ENCODE measurements at regions not wholly inside any gene's neighbourhood (a gene's known extent, or its start where the extent isn't known, plus 50 kb on each side); places are given as distances from the start of the nearest gene placed in this dataset.

- H3K27ac ChIP-seq (ENCODE audit: low read depth in 1 of 2, low read length in 2 of 2) = no peak overlapping the region
- WGBS, 2 donors = 79 to 85% methylated on average over 3 of the region's 3 CpGs
- no peaks in the 10 kb centered on the region for H3K4me1 ChIP-seq (ENCODE audit: control insufficient read depth in 1 of 2, insufficient read depth in 2 of 2, low read length in 2 of 2)
- H3K36me3 ChIP-seq (ENCODE audit: control insufficient read depth in 1 of 2, insufficient read depth in 2 of 2, low read length in 1 of 2) = no peaks in the 10 kb centered on the region
- H3K9me3 ChIP-seq (ENCODE audit: control insufficient read depth, low read length) = no peaks in the 10 kb centered on the region
- intact Hi-C loops (cut with DNase I) = no loop called here
- ATAC-seq (ENCODE audit: low FRiP score) (no peak), DNase-seq (no peak)
- no peaks in the 10 kb centered on the region for H3K27me3 ChIP-seq (ENCODE audit: control insufficient read depth in 1 of 2, insufficient read depth in 2 of 2, low read length in 1 of 2)
- no peak overlapping the region for H3K4me3 ChIP-seq (ENCODE audit: low read length in 2 of 2)
Measured at GRCh38 chr11:69906453-69906907, 87.3 kb upstream of the FGF3 start.

- no peak overlapping the region for H3K4me3 ChIP-seq (ENCODE audit: low read length in 2 of 2)
- no peaks in the 10 kb centered on the region for H3K27me3 ChIP-seq (ENCODE audit: control insufficient read depth in 1 of 2, insufficient read depth in 2 of 2, low read length in 1 of 2)
- H3K27ac ChIP-seq (ENCODE audit: low read depth in 1 of 2, low read length in 2 of 2) = no peak overlapping the region
- DNase-seq (peak; percentile 18 to 67), ATAC-seq (ENCODE audit: low FRiP score) (no peak)
- H3K9me3 ChIP-seq (ENCODE audit: control insufficient read depth, low read length) = no peaks in the 10 kb centered on the region
- H3K4me1 ChIP-seq (ENCODE audit: control insufficient read depth in 1 of 2, insufficient read depth in 2 of 2, low read length in 2 of 2) = no peaks in the 10 kb centered on the region
- H3K36me3 ChIP-seq (ENCODE audit: control insufficient read depth in 1 of 2, insufficient read depth in 2 of 2, low read length in 1 of 2) = no peaks in the 10 kb centered on the region
- intact Hi-C loops (cut with DNase I) = no loop called here
- WGBS, 2 donors = 96 to 98% methylated on average over 11 of the region's 11 CpGs
Measured at GRCh38 chr11:69907611-69908010, 88.4 kb upstream of the FGF3 start.

GRCh38 chr11:69908511-69909220 lies 89.5 kb upstream of the FGF3 start:
- ATAC-seq (ENCODE audit: low FRiP score) = no peak
- intact Hi-C loops (cut with DNase I) = no loop called here
- H3K36me3 ChIP-seq (ENCODE audit: control insufficient read depth in 1 of 2, insufficient read depth in 2 of 2, low read length in 1 of 2) = no peaks in the 10 kb centered on the region
- DNase-seq = peak; percentile 17 to 32
- 84 to 86% methylated on average over 19 of the region's 19 CpGs for WGBS, 2 donors
- no peak overlapping the region for H3K27ac ChIP-seq (ENCODE audit: low read depth in 1 of 2, low read length in 2 of 2)
- H3K4me1 ChIP-seq (ENCODE audit: control insufficient read depth in 1 of 2, insufficient read depth in 2 of 2, low read length in 2 of 2) = no peaks in the 10 kb centered on the region
- no peak overlapping the region for H3K4me3 ChIP-seq (ENCODE audit: low read length in 2 of 2)
- H3K9me3 ChIP-seq (ENCODE audit: control insufficient read depth, low read length) = no peaks in the 10 kb centered on the region
- no peaks in the 10 kb centered on the region for H3K27me3 ChIP-seq (ENCODE audit: control insufficient read depth in 1 of 2, insufficient read depth in 2 of 2, low read length in 1 of 2)

GRCh38 chr11:69909561-69910518 lies 90.6 kb upstream of the FGF3 start:
- H3K4me1 ChIP-seq (ENCODE audit: control insufficient read depth in 1 of 2, insufficient read depth in 2 of 2, low read length in 2 of 2) = no peaks in the 10 kb centered on the region
- H3K27ac ChIP-seq (ENCODE audit: low read depth in 1 of 2, low read length in 2 of 2) = no peak overlapping the region
- H3K27me3 ChIP-seq (ENCODE audit: control insufficient read depth in 1 of 2, insufficient read depth in 2 of 2, low read length in 1 of 2) = no peaks in the 10 kb centered on the region
- peak; percentile 46 to 75 for DNase-seq
- no peaks in the 10 kb centered on the region for H3K9me3 ChIP-seq (ENCODE audit: control insufficient read depth, low read length)
- intact Hi-C loops (cut with DNase I) = loop anchor here (2.0 to 10.0 kb wide), 3 partner anchors 195 to 287 kb away; no protein-coding TSS in a partner anchor
- ATAC-seq (ENCODE audit: low FRiP score) = no peak
- H3K36me3 ChIP-seq (ENCODE audit: control insufficient read depth in 1 of 2, insufficient read depth in 2 of 2, low read length in 1 of 2) = no peaks in the 10 kb centered on the region
- WGBS, 2 donors = 50 to 52% methylated on average over 24 to 28 of the region's 28 CpGs
- no peak overlapping the region for H3K4me3 ChIP-seq (ENCODE audit: low read length in 2 of 2)

GRCh38 chr11:69910519-69911309 lies 91.5 kb upstream of the FGF3 start:
- DNase-seq (peak; percentile 30 to 57), ATAC-seq (ENCODE audit: low FRiP score) (no peak)
- no peaks in the 10 kb centered on the region for H3K4me1 ChIP-seq (ENCODE audit: control insufficient read depth in 1 of 2, insufficient read depth in 2 of 2, low read length in 2 of 2)
- H3K27ac ChIP-seq (ENCODE audit: low read depth in 1 of 2, low read length in 2 of 2) = no peak overlapping the region
- intact Hi-C loops (cut with DNase I) = loop anchor here (2.0 to 10.0 kb wide), 3 partner anchors 194 to 286 kb away; no protein-coding TSS in a partner anchor
- H3K27me3 ChIP-seq (ENCODE audit: control insufficient read depth in 1 of 2, insufficient read depth in 2 of 2, low read length in 1 of 2) = no peaks in the 10 kb centered on the region
- no peak overlapping the region for H3K4me3 ChIP-seq (ENCODE audit: low read length in 2 of 2)
- 47 to 71% methylated on average over 11 to 17 of the region's 17 CpGs for WGBS, 2 donors
- H3K9me3 ChIP-seq (ENCODE audit: control insufficient read depth, low read length) = no peaks in the 10 kb centered on the region
- no peaks in the 10 kb centered on the region for H3K36me3 ChIP-seq (ENCODE audit: control insufficient read depth in 1 of 2, insufficient read depth in 2 of 2, low read length in 1 of 2)

GRCh38 chr11:69911310-69912160 lies 92.3 kb upstream of the FGF3 start:
- intact Hi-C loops (cut with DNase I) = loop anchor here (2.0 to 10.0 kb wide), 3 partner anchors 193 to 285 kb away; no protein-coding TSS in a partner anchor
- H3K4me1 ChIP-seq (ENCODE audit: control insufficient read depth in 1 of 2, insufficient read depth in 2 of 2, low read length in 2 of 2) = no peaks in the 10 kb centered on the region
- no peak overlapping the region for H3K27ac ChIP-seq (ENCODE audit: low read depth in 1 of 2, low read length in 2 of 2)
- 57 to 58% methylated on average over 28 of the region's 28 CpGs for WGBS, 2 donors
- H3K9me3 ChIP-seq (ENCODE audit: control insufficient read depth, low read length) = no peaks in the 10 kb centered on the region
- no peak overlapping the region for H3K4me3 ChIP-seq (ENCODE audit: low read length in 2 of 2)
- DNase-seq (peak; percentile 47 to 77), ATAC-seq (ENCODE audit: low FRiP score) (no peak)
- H3K36me3 ChIP-seq (ENCODE audit: control insufficient read depth in 1 of 2, insufficient read depth in 2 of 2, low read length in 1 of 2) = no peaks in the 10 kb centered on the region
- no peaks in the 10 kb centered on the region for H3K27me3 ChIP-seq (ENCODE audit: control insufficient read depth in 1 of 2, insufficient read depth in 2 of 2, low read length in 1 of 2)

GRCh38 chr11:69912161-69912910 lies 93.1 kb upstream of the FGF3 start:
- no peaks in the 10 kb centered on the region for H3K27me3 ChIP-seq (ENCODE audit: control insufficient read depth in 1 of 2, insufficient read depth in 2 of 2, low read length in 1 of 2)
- intact Hi-C loops (cut with DNase I) = loop anchor here in 1 of 2 donors (10.0 kb wide), 1 partner anchor 192 kb away; no protein-coding TSS in a partner anchor
- H3K4me3 ChIP-seq (ENCODE audit: low read length in 2 of 2) = no peak overlapping the region
- H3K36me3 ChIP-seq (ENCODE audit: control insufficient read depth in 1 of 2, insufficient read depth in 2 of 2, low read length in 1 of 2) = no peaks in the 10 kb centered on the region
- no peaks in the 10 kb centered on the region for H3K4me1 ChIP-seq (ENCODE audit: control insufficient read depth in 1 of 2, insufficient read depth in 2 of 2, low read length in 2 of 2)
- no peaks in the 10 kb centered on the region for H3K9me3 ChIP-seq (ENCODE audit: control insufficient read depth, low read length)
- WGBS, 2 donors = 71 to 74% methylated on average over 22 of the region's 22 CpGs
- H3K27ac ChIP-seq (ENCODE audit: low read depth in 1 of 2, low read length in 2 of 2) = no peak overlapping the region
- DNase-seq = peak; percentile 47 to 77
- ATAC-seq (ENCODE audit: low FRiP score) = no peak

Measured in aorta (tissue), 5 donors.